Peyer's patch (tissue), 4 donors: ENCODE measurements at regions not wholly inside any gene's neighbourhood (a gene's known extent, or its start where the extent isn't known, plus 50 kb on each side); places are given as distances from the start of the nearest gene placed in this dataset.

ENCODE experiments used
- POLR2A ChIP-seq, 2 donors: fragments of 450-650 bp; IDR thresholded peaks; one replicate each; pipeline ENCODE4 v1.5.1; 2017; ENCODE audit warnings: antibody characterized with exemption in 2 of 2, mild to moderate bottlenecking in 2 of 2, moderate library complexity in 2 of 2
- TF ChIP-seq, protein P1 (sequence below), 6 experiments: fragments of 450-650 bp in 4 of 6; fragments of 200-600 bp in 2 of 6; sonication (generic) in 1 of 6; IDR thresholded peaks; one replicate each; pipeline ENCODE4 v1.5.1; 2017 to 2019; ENCODE audit warnings: antibody characterized with exemption in 6 of 6, mild to moderate bottlenecking in 3 of 6, moderate library complexity in 1 of 6

DNA sequence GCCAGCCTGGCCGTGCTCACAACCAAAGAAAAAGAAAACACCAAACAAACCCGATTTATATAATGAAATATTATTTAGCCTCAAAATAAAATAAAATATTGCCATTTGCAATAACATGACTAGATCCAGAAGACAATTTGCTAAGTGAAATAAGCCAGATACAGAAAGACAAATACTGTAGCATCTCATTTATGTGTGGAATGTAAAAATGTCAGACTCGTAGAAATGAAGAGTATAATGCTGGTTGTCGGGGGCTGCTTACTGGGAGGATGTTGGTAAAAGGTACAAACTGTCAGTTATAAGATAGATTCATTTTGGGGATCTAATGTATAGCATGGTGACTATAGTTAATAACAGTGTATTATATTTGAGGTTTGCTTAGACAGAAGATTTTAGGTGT, 269.7 kb downstream of the THBS2 start:
- TF ChIP-seq, protein P1, sequence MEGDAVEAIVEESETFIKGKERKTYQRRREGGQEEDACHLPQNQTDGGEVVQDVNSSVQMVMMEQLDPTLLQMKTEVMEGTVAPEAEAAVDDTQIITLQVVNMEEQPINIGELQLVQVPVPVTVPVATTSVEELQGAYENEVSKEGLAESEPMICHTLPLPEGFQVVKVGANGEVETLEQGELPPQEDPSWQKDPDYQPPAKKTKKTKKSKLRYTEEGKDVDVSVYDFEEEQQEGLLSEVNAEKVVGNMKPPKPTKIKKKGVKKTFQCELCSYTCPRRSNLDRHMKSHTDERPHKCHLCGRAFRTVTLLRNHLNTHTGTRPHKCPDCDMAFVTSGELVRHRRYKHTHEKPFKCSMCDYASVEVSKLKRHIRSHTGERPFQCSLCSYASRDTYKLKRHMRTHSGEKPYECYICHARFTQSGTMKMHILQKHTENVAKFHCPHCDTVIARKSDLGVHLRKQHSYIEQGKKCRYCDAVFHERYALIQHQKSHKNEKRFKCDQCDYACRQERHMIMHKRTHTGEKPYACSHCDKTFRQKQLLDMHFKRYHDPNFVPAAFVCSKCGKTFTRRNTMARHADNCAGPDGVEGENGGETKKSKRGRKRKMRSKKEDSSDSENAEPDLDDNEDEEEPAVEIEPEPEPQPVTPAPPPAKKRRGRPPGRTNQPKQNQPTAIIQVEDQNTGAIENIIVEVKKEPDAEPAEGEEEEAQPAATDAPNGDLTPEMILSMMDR (IDR thresholded peaks at IDR 0.05): no peak
- no peak for TF ChIP-seq POLR2A (IDR thresholded peaks at IDR 0.05)
